DMS 273 treated with DMSO at 0.1 percent for 48 hours (cell line): ENCODE measurements at regions not wholly inside any gene's neighbourhood (a gene's known extent, or its start where the extent isn't known, plus 50 kb on each side); places are given as distances from the start of the nearest gene placed in this dataset.
"Not testable (repeated sequence)": the region's sequence is repeated elsewhere in the genome, so short reads cannot be mapped to it uniquely, and the experiment has no call there.

Experiments used
- DNase-seq: peaks from one replicate; lab custom pipeline; 2025; lab: John Stamatoyannopoulos, UW

- peak; percentile 19 for DNase-seq
These were observed 162.2 kb upstream of the GPR101 start for GRCh38 chrX:137195991-137196390.

GRCh38 chrX:137195296-137195695 lies 161.5 kb upstream of the GPR101 start:
- DNase-seq = no peak

- DNase-seq = peak; percentile 19
These were observed 160.4 kb upstream of the GPR101 start for GRCh38 chrX:137194164-137194563.

DNA sequence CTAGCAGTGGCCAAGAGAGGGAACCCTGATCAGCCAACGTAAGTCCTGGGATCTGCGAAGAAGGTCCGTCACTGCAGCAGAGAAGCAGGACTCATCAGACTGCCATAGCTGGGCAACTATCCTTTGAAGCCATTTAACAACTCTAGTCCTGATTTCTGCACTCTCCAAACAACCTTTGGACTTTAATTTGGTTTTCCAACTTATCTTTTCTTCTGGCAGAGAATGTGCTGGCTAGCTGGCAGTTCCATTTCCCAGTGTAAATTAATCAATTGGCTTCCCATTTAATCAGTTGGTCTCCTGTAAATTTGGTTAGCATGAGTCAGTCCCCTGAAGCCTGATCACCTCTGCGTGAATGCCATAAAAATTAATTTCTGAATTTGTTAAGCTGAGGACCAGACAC lies 153.7 kb upstream of the GPR101 start:
- DNase-seq = no peak

DNA sequence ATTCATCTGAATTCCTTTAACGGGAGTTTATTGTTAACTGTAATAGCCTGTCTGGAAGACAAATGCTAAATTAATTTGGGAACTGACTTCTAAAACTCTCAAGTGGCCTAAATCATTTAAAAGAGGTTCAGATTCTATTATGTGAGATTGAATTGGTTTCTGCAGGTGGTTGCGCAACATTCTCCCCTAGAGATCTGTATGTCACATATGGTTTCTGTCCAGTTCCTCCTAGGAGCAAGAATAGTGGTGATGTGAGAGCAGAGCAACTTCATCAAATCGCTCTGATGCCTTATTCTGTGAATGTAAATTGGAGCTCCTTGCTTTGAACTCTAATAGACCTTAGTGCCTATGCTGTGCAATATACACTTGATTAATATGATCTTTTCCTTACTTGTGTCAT lies 144.6 kb upstream of the GPR101 start:
- no peak for DNase-seq

GRCh38 chrX:137172317-137172948 lies 138.6 kb upstream of the GPR101 start:
- no peak for DNase-seq

GRCh38 chrX:137171626-137172025 lies 137.8 kb upstream of the GPR101 start:
- no peak for DNase-seq

- DNase-seq = no peak
These were observed 132.8 kb upstream of the GPR101 start for GRCh38 chrX:137166591-137166990.

DNA sequence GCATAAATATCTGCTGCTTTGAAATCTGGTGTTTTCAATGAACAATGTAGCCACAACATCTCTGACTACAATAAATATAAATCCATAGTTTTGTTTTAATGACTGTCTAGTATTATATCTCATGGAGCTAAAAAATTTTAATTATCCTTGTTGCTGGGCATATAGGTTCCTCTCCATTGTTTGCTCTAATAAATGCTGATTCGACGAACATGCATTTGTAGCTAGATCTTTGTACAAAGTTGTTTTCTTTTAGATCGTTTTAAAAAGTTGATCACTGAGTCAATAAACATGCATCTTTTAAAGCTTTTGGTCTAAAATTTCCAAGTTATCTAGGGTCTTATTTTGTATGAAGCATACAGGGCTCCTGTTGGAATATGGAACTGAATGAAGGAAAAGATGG lies 130.5 kb upstream of the GPR101 start:
- DNase-seq = no peak

DNA sequence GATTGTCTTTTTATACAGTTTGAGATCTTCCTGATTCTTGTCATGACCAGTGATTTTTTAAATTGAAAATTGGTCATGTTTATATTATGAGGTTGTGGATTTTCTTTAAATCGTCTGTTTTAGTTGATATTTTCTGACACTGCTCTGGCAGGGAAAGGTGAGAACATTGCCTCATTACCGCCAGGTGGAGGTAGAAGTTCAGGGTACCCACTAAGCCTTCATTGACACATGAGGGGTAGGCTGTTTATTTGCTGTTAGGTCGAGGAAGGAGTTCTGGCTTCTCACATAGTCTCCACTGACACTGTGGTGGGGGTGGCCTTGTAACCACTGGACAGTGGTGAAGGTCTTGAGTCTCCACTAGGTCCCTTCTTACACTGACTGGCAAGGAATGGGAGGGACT lies 117.6 kb upstream of the GPR101 start:
- no peak for DNase-seq

- no peak for DNase-seq
These were observed 110.1 kb upstream of the GPR101 start for GRCh38 chrX:137143864-137144263.

DNA sequence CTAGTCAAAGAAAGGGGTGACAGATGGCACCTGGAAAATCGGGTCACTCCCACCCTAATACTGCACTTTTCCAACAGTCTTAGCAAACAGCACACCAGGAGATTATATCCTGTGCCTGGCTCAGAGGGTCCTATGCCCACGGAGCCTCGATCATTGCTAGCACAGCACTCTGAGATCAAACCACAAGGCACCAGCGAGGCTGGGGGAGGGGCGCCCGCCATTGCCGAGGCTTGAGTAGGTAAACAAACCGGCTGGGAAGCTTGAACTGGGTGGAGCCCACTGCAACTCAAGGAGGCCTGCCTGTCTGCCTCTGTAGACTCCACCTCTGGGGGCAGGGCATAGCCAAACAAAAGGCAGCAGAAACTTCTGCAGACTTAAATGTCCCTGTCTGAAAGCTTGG lies 88.9 kb upstream of the GPR101 start:
- not testable (repeated sequence) for DNase-seq

DNA sequence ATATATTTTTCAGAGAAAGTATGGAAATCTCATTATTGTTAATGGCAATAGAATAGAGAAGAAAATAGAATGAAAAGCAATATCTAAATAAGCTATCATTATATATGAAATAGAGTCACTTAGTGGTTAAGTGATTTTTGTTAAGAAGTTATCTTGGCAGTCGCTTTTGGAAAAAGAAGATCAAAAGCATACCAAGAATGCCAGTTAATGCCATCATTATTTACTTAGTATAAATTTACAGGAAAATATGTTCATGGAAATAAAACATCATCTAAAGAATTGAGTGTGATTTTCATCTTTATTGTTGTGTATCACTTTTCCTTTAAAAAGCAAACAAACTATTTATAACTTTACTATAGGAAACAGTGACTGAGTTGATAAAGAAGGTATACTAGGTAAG lies 85.3 kb upstream of the GPR101 start:
- no peak for DNase-seq

DNA sequence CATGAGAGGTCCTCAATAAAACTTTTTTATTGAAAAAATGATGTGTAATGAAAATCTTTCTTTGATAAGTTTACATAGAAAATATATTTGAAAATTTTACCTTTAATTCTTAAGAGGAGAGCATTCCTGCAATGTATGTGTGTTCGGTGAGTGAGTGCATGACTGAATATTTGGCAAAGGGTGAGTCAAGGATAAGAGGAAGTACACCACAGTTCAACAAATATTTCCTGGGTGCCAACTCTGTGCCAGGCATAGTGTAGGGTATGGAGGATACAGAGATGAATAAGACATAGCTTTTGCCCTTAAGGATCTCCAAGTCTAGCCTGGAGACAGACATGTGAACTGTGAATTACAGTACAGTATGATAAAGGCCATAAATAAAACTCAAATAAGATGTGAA lies 84.7 kb upstream of the GPR101 start:
- no peak for DNase-seq

- no peak for DNase-seq
These were observed 84.3 kb upstream of the GPR101 start for GRCh38 chrX:137118136-137118535.

DNA sequence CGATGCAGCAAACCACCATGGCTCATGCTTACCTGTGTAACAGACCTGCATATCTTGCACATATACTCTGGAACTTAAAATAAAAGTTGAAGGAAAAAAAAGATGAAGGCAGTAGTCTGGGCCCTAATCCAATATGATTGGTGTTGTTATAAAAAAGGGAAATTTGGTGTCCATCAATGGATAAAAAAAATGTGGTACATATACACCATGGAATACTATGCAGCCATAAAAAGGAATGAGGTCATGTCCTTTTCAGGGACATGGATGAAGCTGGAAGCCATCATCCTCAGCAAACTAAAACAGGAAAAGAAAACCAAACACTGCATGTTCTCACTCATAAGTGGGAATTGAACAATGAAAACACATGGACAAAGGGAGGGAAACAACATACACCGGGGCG lies 74.1 kb upstream of the GPR101 start:
- not testable (repeated sequence) for DNase-seq

DNA sequence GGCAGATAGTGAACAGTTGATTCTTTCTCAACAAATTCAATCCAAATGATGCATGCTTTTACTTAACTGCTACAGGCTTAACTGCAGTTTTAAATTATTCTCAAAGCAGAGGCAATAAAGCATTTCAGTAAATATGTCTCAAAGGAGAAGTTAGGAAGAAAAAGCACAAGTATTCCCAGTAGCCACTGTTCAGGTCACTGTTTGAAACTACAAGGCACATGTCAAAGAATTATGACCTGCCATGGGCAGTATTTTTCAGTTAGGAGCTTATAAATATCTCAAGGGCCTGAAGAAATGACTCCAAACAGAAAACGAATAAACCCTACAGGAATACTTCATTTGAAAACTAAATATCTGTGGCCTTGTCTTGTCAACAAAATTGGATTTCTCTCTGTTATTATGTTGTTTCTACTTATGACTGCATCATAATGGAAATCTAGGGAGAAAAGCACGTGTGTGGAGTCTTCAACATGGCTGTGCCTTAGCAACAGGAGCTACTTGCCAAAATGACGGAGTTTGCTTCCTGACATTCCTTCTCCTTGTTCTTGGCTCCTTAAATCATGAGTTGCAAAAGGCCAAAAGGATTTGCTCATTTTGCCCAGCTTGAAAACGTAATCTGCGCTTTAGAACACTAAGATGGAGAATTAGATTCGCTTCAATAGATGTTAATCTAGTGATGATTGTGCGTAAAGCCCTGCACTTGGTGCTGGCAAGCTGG lies 67.6 kb upstream of the GPR101 start:
- DNase-seq = no peak
